Spleen (tissue), 11 donors: ENCODE measurements at regions not wholly inside any gene's neighbourhood (a gene's known extent, or its start where the extent isn't known, plus 50 kb on each side); places are given as distances from the start of the nearest gene placed in this dataset.
"Not testable (repeated sequence)": the region's sequence is repeated elsewhere in the genome, so short reads cannot be mapped to it uniquely, and the experiment has no call there.

ENCODE experiments used
- DNase-seq: peaks from one replicate; pipeline ENCODE4 v3.0.0-alpha.2; 2020
- H3K27ac ChIP-seq, 8 donors: fragments of 200-600 bp; sonication (generic) in 7 of 8; 1 replicate in 4 of 8; 2 replicates in 4 of 8; pipeline versions ENCODE4 v1.5.0 to v1.8.0; 2016 to 2021; ENCODE audit warnings: inconsistent platforms in 4 of 8, mild to moderate bottlenecking in 4 of 8, moderate library complexity in 1 of 8
- H3K27me3 ChIP-seq, 7 donors: fragments of 200-600 bp; sonication (generic) in 6 of 7; replicated peaks in 1 of 7; 1 replicate in 4 of 7; 2 replicates in 3 of 7; pipeline versions ENCODE4 v1.5.0 to v1.8.0; 2016 to 2021; ENCODE audit warnings: inconsistent platforms in 3 of 7, mild to moderate bottlenecking in 1 of 7
- H3K36me3 ChIP-seq, 6 donors: fragments of 200-600 bp; sonication (generic) in 5 of 6; 1 replicate in 4 of 6; 2 replicates in 2 of 6; pipeline versions ENCODE4 v1.5.0 to v1.8.0; 2016 to 2021; ENCODE audit warnings: inconsistent platforms in 2 of 6
- H3K4me1 ChIP-seq, 6 donors: fragments of 200-600 bp; sonication (generic) in 5 of 6; 1 replicate in 3 of 6; 2 replicates in 3 of 6; pipeline versions ENCODE4 v1.5.0 to v1.8.0; 2016 to 2021; ENCODE audit warnings: inconsistent platforms in 3 of 6
- H3K4me3 ChIP-seq, 8 donors: fragments of 200-600 bp; sonication (generic) in 7 of 8; 1 replicate in 4 of 8; 2 replicates in 4 of 8; pipeline versions ENCODE4 v1.5.0 to v1.8.0; 2016 to 2021; ENCODE audit warnings: inconsistent platforms in 4 of 8, mild to moderate bottlenecking in 4 of 8, moderate library complexity in 2 of 8
- H3K9me3 ChIP-seq, 8 donors: fragments of 200-600 bp; sonication (generic) in 7 of 8; 1 replicate in 4 of 8; 2 replicates in 4 of 8; pipeline versions ENCODE4 v1.5.0 to v1.8.0; 2016 to 2021; ENCODE audit warnings: inconsistent platforms in 4 of 8
- CTCF ChIP-seq, 11 experiments: fragments of 200-600 bp in 7 of 11; fragments of 450-650 bp in 4 of 11; sonication (generic) in 4 of 11; IDR thresholded peaks in 8 of 11; conservative IDR thresholded peaks in 3 of 11; 1 replicate in 7 of 11; 2 replicates in 4 of 11; pipeline versions ENCODE4 v1.4.0 to v1.8.0; 2016 to 2021; ENCODE audit warnings: antibody characterized with exemption in 11 of 11, inconsistent platforms in 4 of 11, mild to moderate bottlenecking in 1 of 11
- POLR2A ChIP-seq, 3 donors: fragments of 450-650 bp; IDR thresholded peaks; one replicate each; pipeline ENCODE4 v1.5.1; 2017; ENCODE audit warnings: antibody characterized with exemption in 3 of 3, mild to moderate bottlenecking in 1 of 3
- POLR2AphosphoS5 ChIP-seq, 3 donors: sonication (generic); formaldehyde crosslinking; IDR thresholded peaks; one replicate each; pipeline ENCODE4 v1.5.1; 2017; ENCODE audit warnings: antibody characterized with exemption in 3 of 3
- WGBS, 5 donors: extraction: QIAGEN DNeasy Blood & Tissue Kit in 3 of 5; methylation state at CpG; one replicate each; pipeline versions ENCODE4 v1.1.5 to v1.1.7; 2013 to 2018; 5-methylcytosine and 5-hydroxymethylcytosine counted together
- intact Hi-C: fragments of 100-400 bp; cut with DNase I; formaldehyde crosslinking; loops from one replicate; pipeline ENCODE4 v1.15.0; 2023; ENCODE audit warnings: low total_unique reads
- donor health status: healthy with polysubstance abuse.
- donor health status: DM: no; HTN: no; CAD: no; lungs with moderate emphysema.
- donor health status: DM: no; HTN: no; CAD: no.
- donor health status: Bipolar disorder and iron deficiency.
- donor health status: healthy.
- donor health status: DM: no; HTN: no; CAD: no.
- donor health status: DM: yes; HTN: yes; CAD: no.

DNA sequence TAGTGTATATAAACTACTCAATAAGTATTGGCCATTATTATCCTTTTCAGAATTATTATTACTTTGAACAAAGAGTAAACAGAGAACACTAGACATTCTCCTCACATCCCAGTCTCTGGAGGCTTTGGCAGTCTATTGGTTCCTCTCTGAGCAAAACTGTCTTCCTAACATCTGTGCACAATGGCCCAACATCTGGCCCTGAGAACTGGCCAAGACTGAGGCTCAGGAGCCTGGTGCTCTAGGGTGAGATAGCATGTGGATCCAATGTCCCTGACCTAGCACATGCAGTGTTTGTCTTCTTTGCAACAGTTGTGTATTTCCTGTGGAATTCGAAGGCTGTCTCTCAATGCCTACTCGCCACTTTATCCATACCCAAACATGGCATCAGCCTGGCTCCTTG lies 313.2 kb upstream of the KAZN start:
- Histone ChIP-seq H3K27ac (no peak overlapping the region), H3K4me1 (no peaks in the 10 kb centered on the region), H3K36me3 (no peaks in the 10 kb centered on the region), H3K4me3 (no peak overlapping the region), H3K27me3 (peaks cover 0 to 15% (median 0%) of the 10 kb centered on the region in 7 donors), H3K9me3 (peaks cover 0 to 4% (median 0%) of the 10 kb centered on the region in 8 donors)
- intact Hi-C loops = no loop called here
- WGBS, 5 donors = 90 to 100% (median 94%) methylated on average over 2 of the region's 2 CpGs
- DNase-seq = no peak
- no peak for TF ChIP-seq POLR2AphosphoS5 (IDR thresholded peaks at IDR 0.05)
- TF ChIP-seq CTCF (IDR thresholded peaks at IDR 0.05 in 8 of 11, conservative IDR thresholded peaks at IDR 0.05 in 3 of 11) = no peak
- no peak for TF ChIP-seq POLR2A (IDR thresholded peaks at IDR 0.05)

GRCh38 chr1:14291182-14291581 lies 307.3 kb upstream of the KAZN start:
- DNase-seq, intact Hi-C loops, H3K4me1 ChIP-seq, H3K36me3 ChIP-seq, H3K4me3 ChIP-seq, H3K9me3 ChIP-seq, H3K27ac ChIP-seq: not testable (repeated sequence)
- WGBS, 5 donors = 53 to 72% (median 64%) methylated on average over 4 to 6 of the region's 6 CpGs
- H3K27me3 ChIP-seq = peaks cover 0 to 45% (median 0%) of the 10 kb centered on the region in 7 donors

- H3K4me3 ChIP-seq = no peak overlapping the region
- WGBS, 5 donors = 76 to 90% (median 79%) methylated on average over 7 of the region's 7 CpGs
Observed at GRCh38 chr1:14292520-14292919, 306.0 kb upstream of the KAZN start.

DNA sequence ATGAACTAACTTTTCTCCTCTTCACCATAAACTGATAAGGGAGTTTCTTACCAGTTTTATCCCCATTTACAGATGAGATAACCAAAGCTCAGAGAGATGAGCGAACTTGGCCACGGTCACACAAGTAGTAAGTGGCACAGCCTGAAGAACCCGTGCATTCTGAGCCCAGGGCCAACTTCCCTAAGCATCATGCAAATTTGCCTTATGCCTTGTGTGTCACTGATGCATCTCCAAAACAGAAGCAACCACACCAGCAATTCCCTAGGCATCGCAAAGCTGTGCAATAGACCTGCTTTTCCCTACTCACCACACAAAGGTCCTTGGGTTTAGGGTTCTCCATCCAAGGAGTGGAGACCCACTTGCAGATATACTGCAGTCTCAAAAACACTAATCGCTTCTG lies 304.5 kb upstream of the KAZN start:
- H3K4me3 ChIP-seq = no peak overlapping the region
- H3K4me1 ChIP-seq = no peaks in the 10 kb centered on the region

More at GRCh38 chr1:14292520-14292919, 306.0 kb upstream of the KAZN start:
- peaks cover 0 to 45% (median 0%) of the 10 kb centered on the region in 7 donors for H3K27me3 ChIP-seq
- H3K36me3 ChIP-seq = no peaks in the 10 kb centered on the region
- TF ChIP-seq POLR2AphosphoS5 (IDR thresholded peaks at IDR 0.05) = no peak
- no peak for TF ChIP-seq POLR2A (IDR thresholded peaks at IDR 0.05)
- TF ChIP-seq CTCF (IDR thresholded peaks at IDR 0.05 in 8 of 11, conservative IDR thresholded peaks at IDR 0.05 in 3 of 11) = no peak
- intact Hi-C loops = no loop called here
- H3K27ac ChIP-seq = no peak overlapping the region
- H3K4me1 ChIP-seq = no peaks in the 10 kb centered on the region
- no peaks in the 10 kb centered on the region for H3K9me3 ChIP-seq
- no peak for DNase-seq

More for the DNA sequence above, 304.5 kb upstream of the KAZN start:
- H3K9me3 ChIP-seq = no peaks in the 10 kb centered on the region
- TF ChIP-seq CTCF (IDR thresholded peaks at IDR 0.05 in 8 of 11, conservative IDR thresholded peaks at IDR 0.05 in 3 of 11) (no peak), POLR2A (IDR thresholded peaks at IDR 0.05) (no peak), POLR2AphosphoS5 (IDR thresholded peaks at IDR 0.05) (no peak)
- H3K36me3 ChIP-seq = no peaks in the 10 kb centered on the region
- WGBS, 5 donors = 88 to 97% (median 96%) methylated on average over 5 of the region's 5 CpGs
- no peak overlapping the region for H3K27ac ChIP-seq
- H3K27me3 ChIP-seq = peaks cover 0 to 51% (median 0%) of the 10 kb centered on the region in 7 donors
- intact Hi-C loops = no loop called here
- DNase-seq = no peak
